T-helper 1 cell treated with Interleukin-12 subunit alpha and Interleukin-12 subunit beta and Interleukin-4 antibody, amounts not matched to agents 30 ng/mL and 1 ng/mL, for 36 hours (primary cell): ENCODE measurements at regions not wholly inside any gene's neighbourhood (a gene's known extent, or its start where the extent isn't known, plus 50 kb on each side); places are given as distances from the start of the nearest gene placed in this dataset.
"Not testable (repeated sequence)": the region's sequence is repeated elsewhere in the genome, so short reads cannot be mapped to it uniquely, and the experiment has no call there.

ENCODE experiments used
- intact Hi-C: fragments of 100-400 bp; cut with micrococcal nuclease; formaldehyde crosslinking; loops from one replicate; pipeline ENCODE4 v1.15.1; 2024

- intact Hi-C loops, result no loop called here
Observed at GRCh38 chr6:139756381-139756780, 381.9 kb upstream of the CITED2 start.

- intact Hi-C loops, result no loop called here
Observed at GRCh38 chr6:139754898-139755775, 380.7 kb upstream of the CITED2 start.

GRCh38 chr6:139753198-139753861 is 378.9 kb upstream of the CITED2 start:
- intact Hi-C loops, result no loop called here

GRCh38 chr6:139752086-139752485 is 377.6 kb upstream of the CITED2 start:
- intact Hi-C loops, result no loop called here

GRCh38 chr6:139751179-139751578 is 376.7 kb upstream of the CITED2 start:
- intact Hi-C loops, result no loop called here

GRCh38 chr6:139748353-139749146 is 374.1 kb upstream of the CITED2 start:
- intact Hi-C loops, result no loop called here

GRCh38 chr6:139747154-139747553 is 372.7 kb upstream of the CITED2 start:
- intact Hi-C loops, result no loop called here

- intact Hi-C loops, result no loop called here
Observed at GRCh38 chr6:139744891-139745290, 370.4 kb upstream of the CITED2 start.

- intact Hi-C loops, result no loop called here
Observed at GRCh38 chr6:139743664-139744437, 369.4 kb upstream of the CITED2 start.

- intact Hi-C loops, result no loop called here
Observed at GRCh38 chr6:139742671-139743070, 368.2 kb upstream of the CITED2 start.

GRCh38 chr6:139738801-139739455 is 364.5 kb upstream of the CITED2 start:
- intact Hi-C loops, result no loop called here

- intact Hi-C loops, result no loop called here
Observed at GRCh38 chr6:139736325-139736906, 362.0 kb upstream of the CITED2 start.

GRCh38 chr6:139732451-139732850 is 358.0 kb upstream of the CITED2 start:
- intact Hi-C loops, result no loop called here

GRCh38 chr6:139730340-139730974 is 356.0 kb upstream of the CITED2 start:
- intact Hi-C loops, result no loop called here

GRCh38 chr6:139728876-139729427 is 354.5 kb upstream of the CITED2 start:
- intact Hi-C loops, result no loop called here

GRCh38 chr6:139726272-139726671 is 351.8 kb upstream of the CITED2 start:
- intact Hi-C loops, result not testable (repeated sequence)

- intact Hi-C loops, result no loop called here
Observed at GRCh38 chr6:139722530-139722929, 348.1 kb upstream of the CITED2 start.

- intact Hi-C loops, result no loop called here
Observed at GRCh38 chr6:139721954-139722353, 347.5 kb upstream of the CITED2 start.

- intact Hi-C loops, result no loop called here
Observed at GRCh38 chr6:139713900-139714506, 339.6 kb upstream of the CITED2 start.
